ENCODE measurements at regions not wholly inside any gene's neighbourhood (a gene's known extent, or its start where the extent isn't known, plus 50 kb on each side); places are given as distances from the start of the nearest gene placed in this dataset.

- Histone ChIP-seq H4K91ac (ENCODE audit: insufficient read depth, low read depth, low read length) (no peak overlapping the region), H3K56ac (ENCODE audit: extremely low read depth, insufficient read depth, low read length) (no peak overlapping the region), H4K8ac (ENCODE audit: low read depth in 2 of 2, low read length in 2 of 2) (no peak overlapping the region), H3K9ac (ENCODE audit: low read depth, low read length) (no peak overlapping the region), H2BK120ac (ENCODE audit: low read depth, low read length) (no peak overlapping the region), H3K27me3 (ENCODE audit: control insufficient read depth, insufficient read depth, low read length) (no peaks in the 10 kb centered on the region), H2AK9ac (replicated peaks; ENCODE audit: low read depth, low read length, poor library complexity) (no peak overlapping the region), H2BK20ac (ENCODE audit: low read depth, low read length) (no peak overlapping the region), H3K27ac (ENCODE audit: insufficient read depth, low read length) (no peak overlapping the region), H3K9me1 (ENCODE audit: insufficient read depth, low read length) (no peaks in the 10 kb centered on the region), H3K9me3 (ENCODE audit: control insufficient read depth, insufficient read depth, low read length) (peaks cover 24% of the 10 kb centered on the region), H3K4ac (ENCODE audit: low read depth, low read length) (no peak overlapping the region), H4K5ac (ENCODE audit: low read depth, low read length) (no peak overlapping the region), H3K23ac (ENCODE audit: low read depth, low read length) (no peak overlapping the region), H3K4me3 (ENCODE audit: insufficient read depth, low read depth, low read length) (no peak overlapping the region), H2AFZ (replicated peaks; ENCODE audit: low read length, poor library complexity) (no peak overlapping the region), H3K79me1 (ENCODE audit: low read depth in 1 of 2, low read length in 2 of 2) (no peaks in the 10 kb centered on the region), H2AK5ac (ENCODE audit: low read depth, low read length) (no peak overlapping the region), H2BK5ac (ENCODE audit: low read depth, low read length, poor library complexity, severe bottlenecking) (no peak overlapping the region), H3K4me2 (ENCODE audit: low read depth, low read length) (no peak overlapping the region), H3K4me1 (ENCODE audit: control insufficient read depth, insufficient read depth, low read length) (no peaks in the 10 kb centered on the region), H4K20me1 (ENCODE audit: insufficient read depth, low read length) (no peaks in the 10 kb centered on the region), H3K18ac (ENCODE audit: low read depth, low read length) (no peak overlapping the region), H2BK15ac (ENCODE audit: low read depth, low read length) (no peak overlapping the region), H3K36me3 (ENCODE audit: control insufficient read depth, insufficient read depth, low read length) (no peaks in the 10 kb centered on the region), H3K14ac (replicated peaks; ENCODE audit: low read depth, low read length) (no peak overlapping the region)
- TF ChIP-seq SMC3 (IDR thresholded peaks at IDR 0.05; ENCODE audit: low read depth, low read length) (no peak), MAFK (IDR thresholded peaks at IDR 0.05; ENCODE audit: low read depth, low read length) (no peak), FOS (IDR thresholded peaks at IDR 0.05; ENCODE audit: low read depth, low read length) (no peak), RCOR1 (IDR thresholded peaks at IDR 0.05; ENCODE audit: insufficient replicate concordance, low read length) (no peak), ELK1 (IDR thresholded peaks at IDR 0.05; ENCODE audit: borderline replicate concordance, low read depth, low read length) (no peak), RFX5 (IDR thresholded peaks at IDR 0.05; ENCODE audit: low read depth, low read length) (no peak), RAD21 (IDR thresholded peaks at IDR 0.05; ENCODE audit: low read length) (no peak), MXI1 (IDR thresholded peaks at IDR 0.05; ENCODE audit: borderline replicate concordance, low read depth, low read length) (no peak), CHD1 (IDR thresholded peaks at IDR 0.05; ENCODE audit: low read depth, low read length) (no peak)
- dilution Hi-C loops (cut with HindIII; ENCODE audit: low sequenced_read_pairs, unreplicated experiment): no loop called here
- ChIA-PET CTCF (no interaction called here), POLR2A (ENCODE audit: unreplicated experiment) (no interaction called here)
- DNase-seq (no peak), ATAC-seq (ENCODE audit: low read depth) (no peak)
- WGBS, 2 experiments (ENCODE audit: extremely low coverage in 2 of 2, insufficient read length in 1 of 2): 33% methylated on average over 2 of the region's 3 CpGs; no CpG with 5 or more reads in 1 of the 2 experiments
- in situ Hi-C loops (cut with MboI; ENCODE audit: low sequenced_read_pairs): no loop called here
- intact Hi-C loops (cut with micrococcal nuclease): no loop called here
- no TSS peak for BruUV-seq (replicated peaks)
Measured at GRCh38 chr16:5422047-5422446, 324.5 kb upstream of the EEF2KMT start.
